HEK293T (cell line): ENCODE measurements at regions not wholly inside any gene's neighbourhood (a gene's known extent, or its start where the extent isn't known, plus 50 kb on each side); places are given as distances from the start of the nearest gene placed in this dataset.

Experiments used
- ARNT ChIP-seq: fragments of 450-650 bp; IDR thresholded peaks from 2 replicates; pipeline ENCODE4 v1.6.1; 2017; ENCODE audit warnings: mild to moderate bottlenecking
- BHLHE40 ChIP-seq: fragments of 450-650 bp; IDR thresholded peaks from 2 replicates; pipeline ENCODE4 v1.6.1; 2016; ENCODE audit warnings: mild to moderate bottlenecking, moderate library complexity, borderline replicate concordance
- ELF4 ChIP-seq: fragments of 450-650 bp; IDR thresholded peaks from 2 replicates; pipeline ENCODE4 v1.6.1; 2017; ENCODE audit warnings: antibody characterized with exemption
- FOXA1 ChIP-seq: fragments of 450-650 bp; IDR thresholded peaks from 2 replicates; pipeline ENCODE4 v1.6.1; 2016; ENCODE audit warnings: mild to moderate bottlenecking
- FOXK2 ChIP-seq: fragments of 450-650 bp; IDR thresholded peaks from 2 replicates; pipeline ENCODE4 v1.6.1; 2016; ENCODE audit warnings: mild to moderate bottlenecking
- FOXM1 ChIP-seq: fragments of 450-650 bp; IDR thresholded peaks from 2 replicates; pipeline ENCODE4 v1.6.1; 2017; ENCODE audit warnings: mild to moderate bottlenecking, borderline replicate concordance
- HDGF ChIP-seq: fragments of 450-650 bp; IDR thresholded peaks from 2 replicates; pipeline ENCODE4 v1.6.1; 2017; ENCODE audit warnings: antibody characterized with exemption, borderline replicate concordance
- L3MBTL2 ChIP-seq: fragments of 450-650 bp; conservative IDR thresholded peaks from 2 replicates; pipeline ENCODE4 v1.6.1; 2016; ENCODE audit warnings: mild to moderate bottlenecking
- LEF1 ChIP-seq: fragments of 450-650 bp; IDR thresholded peaks from 2 replicates; pipeline ENCODE4 v1.6.1; 2017; ENCODE audit warnings: mild to moderate bottlenecking, borderline replicate concordance
- NFRKB ChIP-seq: fragments of 450-650 bp; IDR thresholded peaks from 2 replicates; pipeline ENCODE4 v1.6.1; 2016; ENCODE audit warnings: mild to moderate bottlenecking, moderate library complexity
- SP1 ChIP-seq: fragments of 450-650 bp; IDR thresholded peaks from 2 replicates; pipeline ENCODE4 v1.6.1; 2017
- SUZ12 ChIP-seq: fragments of 450-650 bp; IDR thresholded peaks from 2 replicates; pipeline ENCODE4 v1.6.1; 2016; ENCODE audit warnings: mild to moderate bottlenecking
- ZNF384 ChIP-seq: fragments of 450-650 bp; IDR thresholded peaks from 2 replicates; pipeline ENCODE4 v1.6.1; 2016

- TF ChIP-seq ARNT (no peak), SP1 (no peak), FOXK2 (no peak), ZNF384 (no peak), NFRKB (no peak), FOXM1 (no peak), FOXA1 (no peak), LEF1 (no peak), HDGF (no peak), ELF4 (no peak), BHLHE40 (no peak), SUZ12 (no peak), L3MBTL2 (no peak)
These were observed 190.2 kb upstream of the MYO3A start for GRCh38 chr10:25743832-25744231.
